Neural crest cell (in vitro differentiated cells): ENCODE measurements at regions not wholly inside any gene's neighbourhood (a gene's known extent, or its start where the extent isn't known, plus 50 kb on each side); places are given as distances from the start of the nearest gene placed in this dataset.

Experiments
- DNase-seq: peaks from one replicate; pipeline ENCODE4 v3.0.0; 2021; ENCODE audit warnings: low read depth, mixed read lengths, low spot score
- H3K27ac Mint-ChIP-seq: one replicate; pipeline ENCODE4 v1.8.0; 2021; ENCODE audit warnings: mild to moderate bottlenecking, mixed read lengths; ENCODE audit not compliant: unreplicated experiment
- H3K27me3 Mint-ChIP-seq: 2 replicates; pipeline ENCODE4 v1.8.0; 2021; ENCODE audit warnings: low read depth, mild to moderate bottlenecking, mixed read lengths
- H3K36me3 Mint-ChIP-seq: 2 replicates; pipeline ENCODE4 v1.8.0; 2021; ENCODE audit warnings: low read depth, mild to moderate bottlenecking, mixed read lengths
- H3K4me1 Mint-ChIP-seq: 2 replicates; pipeline ENCODE4 v1.8.0; 2021; ENCODE audit warnings: mixed read lengths
- H3K4me3 Mint-ChIP-seq: one replicate; pipeline ENCODE4 v1.8.0; 2021; ENCODE audit warnings: mild to moderate bottlenecking, mixed read lengths
- H3K9me3 Mint-ChIP-seq: 2 replicates; pipeline ENCODE4 v1.8.0; 2021; ENCODE audit warnings: mixed read lengths
- TF ChIP-seq, protein P1 (sequence below): fragments of 200-600 bp; sonication (generic); conservative IDR thresholded peaks from 2 replicates; pipeline ENCODE4 v1.5.0; 2021; ENCODE audit warnings: antibody characterized with exemption, mild to moderate bottlenecking

DNA sequence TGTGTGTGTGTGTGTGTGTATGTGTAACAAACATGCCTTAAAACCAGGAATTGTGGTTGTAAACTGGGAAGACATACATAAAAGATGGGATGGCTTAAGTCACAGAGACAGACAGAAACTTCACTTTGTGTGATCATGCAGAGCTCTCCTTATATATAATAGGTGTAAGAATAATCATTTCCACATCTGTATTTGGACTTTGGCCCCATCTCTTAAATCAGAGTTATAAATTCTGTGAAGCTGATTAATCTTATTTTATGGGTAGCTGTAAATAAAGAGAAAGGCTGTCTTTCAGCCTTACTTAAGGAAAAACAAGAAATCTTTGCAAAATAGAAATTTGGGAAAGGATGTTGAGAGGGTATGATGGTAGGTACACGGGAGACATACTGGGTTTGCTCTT is 174.6 kb upstream of the PITX2 start:
- Mint-ChIP-seq H3K4me3 (no peak overlapping the region), H3K27ac (no peak overlapping the region), H3K4me1 (no peaks in the 10 kb centered on the region), H3K36me3 (no peaks in the 10 kb centered on the region), H3K27me3 (peaks cover 5% of the 10 kb centered on the region), H3K9me3 (no peaks in the 10 kb centered on the region)
- TF ChIP-seq, protein P1, sequence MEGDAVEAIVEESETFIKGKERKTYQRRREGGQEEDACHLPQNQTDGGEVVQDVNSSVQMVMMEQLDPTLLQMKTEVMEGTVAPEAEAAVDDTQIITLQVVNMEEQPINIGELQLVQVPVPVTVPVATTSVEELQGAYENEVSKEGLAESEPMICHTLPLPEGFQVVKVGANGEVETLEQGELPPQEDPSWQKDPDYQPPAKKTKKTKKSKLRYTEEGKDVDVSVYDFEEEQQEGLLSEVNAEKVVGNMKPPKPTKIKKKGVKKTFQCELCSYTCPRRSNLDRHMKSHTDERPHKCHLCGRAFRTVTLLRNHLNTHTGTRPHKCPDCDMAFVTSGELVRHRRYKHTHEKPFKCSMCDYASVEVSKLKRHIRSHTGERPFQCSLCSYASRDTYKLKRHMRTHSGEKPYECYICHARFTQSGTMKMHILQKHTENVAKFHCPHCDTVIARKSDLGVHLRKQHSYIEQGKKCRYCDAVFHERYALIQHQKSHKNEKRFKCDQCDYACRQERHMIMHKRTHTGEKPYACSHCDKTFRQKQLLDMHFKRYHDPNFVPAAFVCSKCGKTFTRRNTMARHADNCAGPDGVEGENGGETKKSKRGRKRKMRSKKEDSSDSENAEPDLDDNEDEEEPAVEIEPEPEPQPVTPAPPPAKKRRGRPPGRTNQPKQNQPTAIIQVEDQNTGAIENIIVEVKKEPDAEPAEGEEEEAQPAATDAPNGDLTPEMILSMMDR, result no peak
- no peak for DNase-seq

DNA sequence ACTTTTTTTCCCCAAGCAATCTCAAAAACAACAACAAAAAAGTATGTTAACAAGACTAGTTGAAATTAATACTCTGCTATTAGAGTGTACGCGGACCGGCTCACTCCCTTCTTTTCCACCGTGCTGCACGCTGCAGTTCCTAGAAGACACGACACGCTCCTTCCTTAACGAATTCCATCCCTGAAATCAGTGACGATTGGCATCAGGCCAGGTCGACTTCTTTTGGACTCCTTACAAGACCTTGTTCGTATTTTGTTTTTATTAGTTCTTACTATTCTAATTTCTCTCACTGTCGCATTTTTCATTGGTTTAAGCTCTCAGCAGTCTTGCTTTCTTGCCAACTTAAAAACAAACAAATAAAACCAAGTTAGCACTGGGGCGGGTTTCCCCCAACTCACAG is 175.8 kb upstream of the PITX2 start:
- H3K9me3 Mint-ChIP-seq, result no peaks in the 10 kb centered on the region
- no peak overlapping the region for H3K27ac Mint-ChIP-seq
- no peak for DNase-seq
- TF ChIP-seq, protein P1, result no peak
- no peak overlapping the region for H3K4me3 Mint-ChIP-seq
- no peaks in the 10 kb centered on the region for H3K36me3 Mint-ChIP-seq
- H3K4me1 Mint-ChIP-seq, result no peaks in the 10 kb centered on the region
- peaks cover 5% of the 10 kb centered on the region for H3K27me3 Mint-ChIP-seq

DNA sequence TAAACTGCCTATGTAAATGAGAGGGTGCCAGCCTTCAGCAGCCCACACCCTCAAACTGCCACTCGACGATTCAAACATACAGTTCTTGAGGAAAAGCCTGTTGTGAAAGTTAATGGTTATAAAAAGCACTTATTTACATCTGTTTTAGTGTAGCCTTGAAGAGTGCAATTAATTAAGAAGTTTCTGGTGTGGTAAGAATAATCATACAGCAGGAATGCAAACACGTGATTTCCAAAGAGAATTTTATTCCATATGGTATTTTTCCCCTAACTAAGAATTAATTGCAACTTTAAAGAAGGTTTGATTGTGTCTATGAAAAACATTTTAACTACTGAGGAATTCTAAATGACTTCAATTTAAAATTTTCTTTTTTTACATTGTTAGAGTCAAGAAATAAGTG is 176.3 kb upstream of the PITX2 start:
- peaks cover 5% of the 10 kb centered on the region for H3K27me3 Mint-ChIP-seq
- DNase-seq, result no peak
- no peaks in the 10 kb centered on the region for H3K4me1 Mint-ChIP-seq
- no peak overlapping the region for H3K4me3 Mint-ChIP-seq
- no peaks in the 10 kb centered on the region for H3K9me3 Mint-ChIP-seq
- TF ChIP-seq, protein P1, result no peak
- H3K27ac Mint-ChIP-seq, result no peak overlapping the region
- H3K36me3 Mint-ChIP-seq, result no peaks in the 10 kb centered on the region

DNA sequence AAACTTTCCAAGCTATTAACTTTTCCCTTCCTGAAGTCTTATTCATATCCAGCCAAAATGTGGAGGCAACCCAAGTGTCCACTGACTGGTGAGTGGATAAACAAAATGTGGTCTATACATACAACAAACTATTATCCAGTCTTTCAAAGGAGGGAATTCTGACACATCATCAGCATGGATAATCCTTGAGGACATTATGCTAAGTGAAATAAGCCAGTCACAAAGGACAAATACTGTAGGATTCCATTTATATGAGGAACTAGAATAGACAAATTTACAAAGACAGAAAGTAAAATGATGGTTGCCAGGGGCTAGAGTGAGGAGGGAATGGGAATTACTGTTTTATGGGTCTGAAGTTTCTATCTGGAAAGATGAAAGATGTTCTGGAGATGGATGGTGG is 178.7 kb upstream of the PITX2 start:
- Mint-ChIP-seq H3K4me1 (no peaks in the 10 kb centered on the region), H3K27ac (no peak overlapping the region), H3K4me3 (no peak overlapping the region), H3K27me3 (peaks cover 5% of the 10 kb centered on the region), H3K36me3 (no peaks in the 10 kb centered on the region), H3K9me3 (no peaks in the 10 kb centered on the region)
- TF ChIP-seq, protein P1, result no peak
- no peak for DNase-seq

DNA sequence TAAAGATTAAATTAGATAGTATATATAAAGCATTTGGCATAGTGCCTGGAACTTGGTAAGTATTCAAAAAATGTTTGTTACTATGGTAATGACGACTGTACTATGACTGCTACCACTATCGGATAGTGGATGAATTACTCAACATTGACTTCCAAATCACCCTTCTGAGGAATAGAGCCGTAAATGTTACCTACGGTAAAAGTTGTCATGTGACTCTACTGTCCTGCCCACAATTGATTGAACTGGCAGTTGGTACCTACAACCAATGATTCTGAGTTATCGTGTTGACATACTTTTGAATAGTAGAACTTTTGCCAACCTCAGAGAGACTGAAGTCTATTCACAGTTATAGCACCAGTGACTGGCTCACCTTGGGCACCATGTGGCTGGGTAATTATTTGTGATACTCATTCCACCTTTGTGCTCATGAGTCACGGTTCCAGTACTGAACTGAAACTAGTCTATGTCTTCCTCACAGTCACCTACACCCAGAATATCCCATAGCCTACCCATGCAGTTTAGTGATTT is 185.5 kb upstream of the PITX2 start:
- Mint-ChIP-seq H3K9me3 (no peaks in the 10 kb centered on the region), H3K4me1 (no peaks in the 10 kb centered on the region), H3K27ac (no peak overlapping the region), H3K27me3 (peaks cover 4% of the 10 kb centered on the region), H3K4me3 (no peak overlapping the region), H3K36me3 (no peaks in the 10 kb centered on the region)
- no peak for DNase-seq
- TF ChIP-seq, protein P1, result no peak

DNA sequence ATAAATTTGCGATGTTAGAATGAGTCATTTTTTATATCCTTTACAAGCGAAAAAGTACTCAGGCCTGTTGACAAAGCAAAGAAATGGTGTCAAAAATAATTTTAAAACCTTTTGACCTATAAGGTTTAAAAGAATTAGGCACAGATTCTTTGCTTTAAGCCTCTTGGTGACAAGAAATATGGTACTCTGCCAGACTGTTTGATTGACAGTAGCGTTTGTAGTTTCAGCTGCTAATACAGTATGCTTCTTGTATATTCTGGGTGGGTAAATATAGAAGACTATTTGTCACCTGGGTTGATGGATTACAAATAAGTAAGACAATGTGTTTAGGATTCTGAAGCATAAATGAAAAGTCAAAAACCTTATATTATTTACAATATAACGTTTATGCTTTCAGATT is 193.1 kb upstream of the PITX2 start:
- TF ChIP-seq, protein P1, result no peak
- no peak for DNase-seq
- Mint-ChIP-seq H3K4me1 (no peaks in the 10 kb centered on the region), H3K4me3 (no peak overlapping the region), H3K27me3 (peaks cover 4% of the 10 kb centered on the region), H3K27ac (no peak overlapping the region), H3K36me3 (no peaks in the 10 kb centered on the region), H3K9me3 (no peaks in the 10 kb centered on the region)
